H9 (cell line): ENCODE measurements at regions not wholly inside any gene's neighbourhood (a gene's known extent, or its start where the extent isn't known, plus 50 kb on each side); places are given as distances from the start of the nearest gene placed in this dataset.

Source experiments
- DNase-seq: peaks from one replicate; pipeline ENCODE4 v3.0.0-alpha.2; 2017
- H2AFZ ChIP-seq: one replicate; pipeline ENCODE4 v1.6.1; 2013; ENCODE audit warnings: mild to moderate bottlenecking, low read length, control low read depth, moderate library complexity
- H2AK5ac ChIP-seq: 2 replicates; pipeline ENCODE4 v1.6.1; 2013; ENCODE audit warnings: low read length, control low read depth, mixed read lengths; ENCODE audit not compliant: insufficient read length
- H2BK120ac ChIP-seq: one replicate; pipeline ENCODE4 v1.6.1; 2013; ENCODE audit warnings: low read depth, mild to moderate bottlenecking, low read length, control low read depth, inconsistent platforms; ENCODE audit not compliant: poor library complexity, severe bottlenecking
- H2BK12ac ChIP-seq: 2 replicates; pipeline ENCODE4 v1.6.1; 2013; ENCODE audit warnings: low read length, control low read depth, mixed read lengths, low read depth; ENCODE audit not compliant: insufficient read length
- H2BK15ac ChIP-seq: 2 replicates; pipeline ENCODE4 v1.6.1; 2013; ENCODE audit warnings: low read depth, low read length, control low read depth
- H2BK20ac ChIP-seq: one replicate; pipeline ENCODE4 v1.6.1; 2013; ENCODE audit warnings: low read depth, mild to moderate bottlenecking, low read length, control low read depth, inconsistent platforms; ENCODE audit not compliant: poor library complexity, severe bottlenecking
- H2BK5ac ChIP-seq: 2 replicates; pipeline ENCODE4 v1.6.1; 2013; ENCODE audit warnings: low read length, control low read depth, mixed read lengths; ENCODE audit not compliant: insufficient read length
- H3K14ac ChIP-seq: 2 replicates; pipeline ENCODE4 v1.6.1; 2013; ENCODE audit warnings: low read length, control low read depth; ENCODE audit not compliant: insufficient read depth
- H3K18ac ChIP-seq: 2 replicates; pipeline ENCODE4 v1.6.1; 2013; ENCODE audit warnings: low read depth, mild to moderate bottlenecking, mixed read lengths, low read length, control low read depth; ENCODE audit not compliant: insufficient read length
- H3K23ac ChIP-seq: 2 replicates; pipeline ENCODE4 v1.6.1; 2013; ENCODE audit warnings: low read length, control low read depth, mixed read lengths, low read depth; ENCODE audit not compliant: insufficient read length
- H3K23me2 ChIP-seq: 2 replicates; pipeline ENCODE4 v1.6.1; 2013; ENCODE audit warnings: low read depth, mild to moderate bottlenecking, mixed read lengths, low read length, control low read depth; ENCODE audit not compliant: insufficient read length, poor library complexity, severe bottlenecking
- H3K27ac ChIP-seq: 2 replicates; pipeline ENCODE4 v1.5.1; 2013; ENCODE audit warnings: low read length, control low read depth, mixed read lengths, low read depth; ENCODE audit not compliant: insufficient read length
- H3K27me3 ChIP-seq: 2 replicates; pipeline ENCODE4 v1.6.1; 2013; ENCODE audit warnings: low read length, control low read depth, inconsistent platforms; ENCODE audit not compliant: insufficient read depth
- H3K4ac ChIP-seq: 2 replicates; pipeline ENCODE4 v1.6.1; 2013; ENCODE audit warnings: low read depth, mild to moderate bottlenecking, control low read depth, inconsistent platforms, low read length, moderate library complexity
- H3K4me1 ChIP-seq: 2 replicates; pipeline ENCODE4 v1.6.1; 2013; ENCODE audit warnings: low read length, control low read depth, inconsistent platforms; ENCODE audit not compliant: insufficient read depth
- H3K4me2 ChIP-seq: 2 replicates; pipeline ENCODE4 v1.6.1; 2013; ENCODE audit warnings: low read length, control low read depth, mixed read lengths; ENCODE audit not compliant: insufficient read length, insufficient read depth
- H3K56ac ChIP-seq: 2 replicates; pipeline ENCODE4 v1.6.1; 2013; ENCODE audit warnings: low read depth, mild to moderate bottlenecking, mixed read lengths, low read length, control low read depth; ENCODE audit not compliant: insufficient read length
- H3K79me1 ChIP-seq: 2 replicates; pipeline ENCODE4 v1.6.1; 2013; ENCODE audit warnings: low read depth, mild to moderate bottlenecking, moderate library complexity, low read length, control low read depth, inconsistent platforms; ENCODE audit not compliant: insufficient read depth, poor library complexity, severe bottlenecking
- H3K79me2 ChIP-seq: 2 replicates; pipeline ENCODE4 v1.6.1; 2013; ENCODE audit warnings: low read length, control low read depth, inconsistent platforms; ENCODE audit not compliant: insufficient read depth
- H3K9ac ChIP-seq: 2 replicates; pipeline ENCODE4 v1.6.1; 2013; ENCODE audit warnings: low read length, control low read depth, mixed read lengths; ENCODE audit not compliant: insufficient read length; ENCODE audit errors: extremely low read depth
- H3K9me3 ChIP-seq: one replicate; pipeline ENCODE4 v1.6.1; 2013; ENCODE audit warnings: low read depth, low read length, inconsistent platforms; ENCODE audit not compliant: control insufficient read depth
- H3T11ph ChIP-seq: one replicate; pipeline ENCODE4 v1.6.1; 2013; ENCODE audit warnings: mild to moderate bottlenecking, low read length, control low read depth, inconsistent platforms
- H4K20me1 ChIP-seq: one replicate; pipeline ENCODE4 v1.6.1; 2013; ENCODE audit not compliant: control insufficient read depth, insufficient read length, insufficient read depth
- H4K5ac ChIP-seq: 2 replicates; pipeline ENCODE4 v1.6.1; 2013; ENCODE audit warnings: low read depth, mild to moderate bottlenecking, mixed read lengths, low read length, control low read depth; ENCODE audit not compliant: insufficient read length
- H4K8ac ChIP-seq: replicated peaks from 2 replicates; pipeline ENCODE4 v1.6.1; 2013; ENCODE audit warnings: low read length, control low read depth, mixed read lengths, low read depth; ENCODE audit not compliant: insufficient read length
- H4K91ac ChIP-seq: 2 replicates; pipeline ENCODE4 v1.6.1; 2013; ENCODE audit warnings: low read depth, mild to moderate bottlenecking, moderate library complexity, mixed read lengths, low read length, control low read depth; ENCODE audit not compliant: insufficient read length
- H3K27ac Mint-ChIP-seq, 3 experiments: 2 replicates in 2 of 3; 3 replicates in 1 of 3; pipeline ENCODE4 v1.8.0; 2020 to 2021; ENCODE audit warnings: mixed read lengths in 3 of 3, mild to moderate bottlenecking in 1 of 3, moderate library complexity in 1 of 3
- H3K27me3 Mint-ChIP-seq: 2 replicates; pipeline ENCODE4 v1.8.0; 2021; ENCODE audit warnings: low read depth, mild to moderate bottlenecking, moderate library complexity, mixed read lengths
- H3K36me3 Mint-ChIP-seq, 3 experiments: 2 replicates in 2 of 3; 3 replicates in 1 of 3; pipeline ENCODE4 v1.8.0; 2020 to 2021; ENCODE audit warnings: low read depth in 3 of 3, mixed read lengths in 3 of 3; ENCODE audit not compliant: insufficient read depth in 1 of 3
- H3K4me1 Mint-ChIP-seq, 2 experiments: 2 replicates each; pipeline ENCODE4 v1.8.0; 2020; ENCODE audit warnings: mixed read lengths in 2 of 2
- H3K4me3 Mint-ChIP-seq, 2 experiments: 2 replicates in 1 of 2; 3 replicates in 1 of 2; pipeline ENCODE4 v1.8.0; 2020 to 2021; ENCODE audit warnings: mild to moderate bottlenecking in 2 of 2, mixed read lengths in 2 of 2, moderate library complexity in 1 of 2
- H3K9me3 Mint-ChIP-seq, 2 experiments: 2 replicates in 1 of 2; 3 replicates in 1 of 2; pipeline ENCODE4 v1.8.0; 2020; ENCODE audit warnings: mild to moderate bottlenecking in 2 of 2, mixed read lengths in 2 of 2, moderate library complexity in 1 of 2
- WGBS: extraction: QIAGEN DNeasy Blood & Tissue Kit; methylation state at CpG from one replicate; pipeline ENCODE4 v1.1.7; 2013; ENCODE audit warnings: missing lambda C conversion rate, low lambda C conversion rate, mixed read lengths; ENCODE audit not compliant: insufficient read length; ENCODE audit errors: extremely low coverage; 5-methylcytosine and 5-hydroxymethylcytosine counted together
- TF ChIP-seq, protein P1 (sequence below): fragments of 200-600 bp; sonication (generic); conservative IDR thresholded peaks from 3 replicates; pipeline ENCODE4 v1.8.0; 2021; ENCODE audit warnings: antibody characterized with exemption, mild to moderate bottlenecking

DNA sequence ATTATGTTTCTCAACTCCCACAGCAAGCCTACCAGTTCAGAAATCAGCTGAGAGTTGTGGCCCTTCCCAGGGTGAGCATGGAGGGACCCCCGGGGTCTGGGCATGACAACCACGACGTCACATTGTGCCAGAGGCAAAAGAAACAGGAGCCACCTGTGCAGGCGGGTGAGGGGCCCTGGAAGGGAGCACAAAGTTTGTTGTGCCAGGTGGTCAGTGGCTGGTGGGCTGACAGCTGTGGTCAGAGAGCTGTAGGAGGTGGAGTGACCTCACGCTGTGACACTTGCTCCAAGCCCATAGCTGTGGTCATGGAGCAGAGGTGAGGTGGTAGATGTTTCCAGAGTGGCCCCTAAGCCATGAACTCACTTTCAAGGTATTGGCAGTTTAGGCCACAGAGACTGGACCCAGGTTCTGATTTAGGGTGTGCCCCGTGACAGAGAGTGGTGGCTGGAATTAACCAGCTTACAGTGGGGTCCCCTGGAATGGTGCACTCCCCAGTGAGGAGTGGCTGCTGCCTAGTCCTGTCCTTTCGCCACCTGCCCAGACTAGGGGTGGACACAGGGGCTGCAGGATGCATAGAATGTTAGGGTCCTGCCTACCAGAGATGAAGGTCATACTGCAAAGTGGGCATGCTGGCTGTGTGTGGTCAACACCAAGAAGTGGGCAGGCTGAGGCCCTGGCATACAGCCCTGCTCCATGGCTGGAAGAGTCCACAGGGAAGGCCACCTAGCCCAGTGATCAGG is 136.4 kb downstream of the GLI2 start:
- Histone ChIP-seq H3K4me1 (no peaks in the 10 kb centered on the region; the same call in 1 of the 2 replicates), H3T11ph (no peak overlapping the region), H3K23me2 (peaks cover 2% of the 10 kb centered on the region), H3K79me1 (no peaks in the 10 kb centered on the region), H3K18ac (no peak overlapping the region), H2BK20ac (no peak overlapping the region), H2BK120ac (no peak overlapping the region), H2AFZ (no peak overlapping the region), H3K56ac (no peak overlapping the region), H2BK15ac (no peak overlapping the region), H3K27me3 (no peaks in the 10 kb centered on the region), H2BK5ac (no peak overlapping the region), H3K79me2 (no peaks in the 10 kb centered on the region; the same call in 1 of the 2 replicates), H3K23ac (no peak overlapping the region), H2BK12ac (no peak overlapping the region), H4K5ac (no peak overlapping the region), H3K9ac (no peak overlapping the region), H4K8ac (no peak overlapping the region), H3K9me3 (no peaks in the 10 kb centered on the region), H3K14ac (no peak overlapping the region), H2AK5ac (no peak overlapping the region), H3K27ac (no peak overlapping the region), H3K4me2 (no peak overlapping the region), H3K4ac (no peak overlapping the region), H4K20me1 (no peaks in the 10 kb centered on the region), H4K91ac (no peak overlapping the region)
- Mint-ChIP-seq H3K27ac (no peak overlapping the region), H3K36me3 (no peaks in the 10 kb centered on the region; a peak in 1 of 7 replicates), H3K4me1 (peaks cover 53 to 63% of the 10 kb centered on the region in 2 experiments), H3K9me3 (no peaks in the 10 kb centered on the region), H3K27me3 (peaks cover 2% of the 10 kb centered on the region), H3K4me3 (no peak overlapping the region)
- TF ChIP-seq, protein P1, sequence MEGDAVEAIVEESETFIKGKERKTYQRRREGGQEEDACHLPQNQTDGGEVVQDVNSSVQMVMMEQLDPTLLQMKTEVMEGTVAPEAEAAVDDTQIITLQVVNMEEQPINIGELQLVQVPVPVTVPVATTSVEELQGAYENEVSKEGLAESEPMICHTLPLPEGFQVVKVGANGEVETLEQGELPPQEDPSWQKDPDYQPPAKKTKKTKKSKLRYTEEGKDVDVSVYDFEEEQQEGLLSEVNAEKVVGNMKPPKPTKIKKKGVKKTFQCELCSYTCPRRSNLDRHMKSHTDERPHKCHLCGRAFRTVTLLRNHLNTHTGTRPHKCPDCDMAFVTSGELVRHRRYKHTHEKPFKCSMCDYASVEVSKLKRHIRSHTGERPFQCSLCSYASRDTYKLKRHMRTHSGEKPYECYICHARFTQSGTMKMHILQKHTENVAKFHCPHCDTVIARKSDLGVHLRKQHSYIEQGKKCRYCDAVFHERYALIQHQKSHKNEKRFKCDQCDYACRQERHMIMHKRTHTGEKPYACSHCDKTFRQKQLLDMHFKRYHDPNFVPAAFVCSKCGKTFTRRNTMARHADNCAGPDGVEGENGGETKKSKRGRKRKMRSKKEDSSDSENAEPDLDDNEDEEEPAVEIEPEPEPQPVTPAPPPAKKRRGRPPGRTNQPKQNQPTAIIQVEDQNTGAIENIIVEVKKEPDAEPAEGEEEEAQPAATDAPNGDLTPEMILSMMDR, result no peak
- DNase-seq, result no peak
- WGBS, result no CpG with 5 or more reads among the region's 7 CpGs
